B cell (primary cell): ENCODE measurements at regions not wholly inside any gene's neighbourhood (a gene's known extent, or its start where the extent isn't known, plus 50 kb on each side); places are given as distances from the start of the nearest gene placed in this dataset.

Experiments
- CTCF ChIP-seq: fragments of 200-600 bp; IDR thresholded peaks from one replicate; pipeline ENCODE4 v1.8.0; 2022; ENCODE audit warnings: antibody characterized with exemption, mild to moderate bottlenecking
- EZH2 ChIP-seq: IDR thresholded peaks from 2 replicates; pipeline ENCODE4 v1.6.1; 2012; ENCODE audit warnings: borderline replicate concordance, low read depth, mild to moderate bottlenecking, moderate library complexity, low read length; ENCODE audit not compliant: insufficient read depth, poor library complexity, severe bottlenecking

DNA sequence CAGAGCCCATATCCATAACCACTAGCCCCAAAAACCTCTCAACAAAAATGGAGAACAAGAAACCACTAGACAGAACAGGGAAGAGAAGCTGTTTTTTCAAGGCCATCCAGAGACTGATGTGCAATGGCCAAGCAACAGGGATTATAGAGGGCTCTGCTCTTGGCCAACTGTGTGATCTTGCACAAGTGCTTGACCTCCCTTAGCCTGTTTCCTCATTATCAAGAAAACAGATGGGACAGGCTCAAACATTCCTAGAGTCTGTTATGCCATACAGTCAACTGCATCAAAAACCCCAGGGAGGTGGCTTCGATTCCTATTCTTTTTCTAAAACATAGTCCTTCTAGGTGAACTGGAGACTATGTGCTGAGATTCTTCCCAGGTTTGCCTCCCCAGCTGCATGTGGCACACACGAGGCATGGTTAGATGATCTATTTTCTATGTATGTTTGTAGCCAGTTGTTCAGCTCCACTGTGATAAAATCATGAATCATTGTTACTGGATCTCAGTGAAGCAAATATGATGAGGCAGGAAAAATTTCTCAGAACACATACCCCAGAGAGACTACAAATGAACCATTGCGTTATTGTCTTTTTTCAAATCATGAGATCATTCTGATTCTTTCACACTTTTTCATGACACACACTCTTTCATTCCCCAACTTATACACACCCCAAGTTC, 132.9 kb upstream of the TGFBR2 start:
- no peak for TF ChIP-seq CTCF
- TF ChIP-seq EZH2: no peak
